Activated CD4-positive, alpha-beta T cell treated with anti-CD3 and anti-CD28 coated beads, Interleukin-2, Interleukin-4, amounts not matched to agents 100 ng/mL and 50 ng/mL, durations not matched to agents 16 hours and 8 hours (primary cell): ENCODE measurements at regions not wholly inside any gene's neighbourhood (a gene's known extent, or its start where the extent isn't known, plus 50 kb on each side); places are given as distances from the start of the nearest gene placed in this dataset.
A peak's percentile ranks its signal among the peaks of the same experiment; 100 is the strongest.
"Not testable (repeated sequence)": the region's sequence is repeated elsewhere in the genome, so short reads cannot be mapped to it uniquely, and the experiment has no call there.

ENCODE experiments used
- DNase-seq: peaks from one replicate; pipeline ENCODE4 v3.0.0-alpha.2; 2020; ENCODE audit warnings: low spot score

GRCh38 chr9:761793-762560, 79.5 kb upstream of the DMRT1 start:
- no peak for DNase-seq

- no peak for DNase-seq
Observed at GRCh38 chr9:763692-764091, 77.8 kb upstream of the DMRT1 start.

DNA sequence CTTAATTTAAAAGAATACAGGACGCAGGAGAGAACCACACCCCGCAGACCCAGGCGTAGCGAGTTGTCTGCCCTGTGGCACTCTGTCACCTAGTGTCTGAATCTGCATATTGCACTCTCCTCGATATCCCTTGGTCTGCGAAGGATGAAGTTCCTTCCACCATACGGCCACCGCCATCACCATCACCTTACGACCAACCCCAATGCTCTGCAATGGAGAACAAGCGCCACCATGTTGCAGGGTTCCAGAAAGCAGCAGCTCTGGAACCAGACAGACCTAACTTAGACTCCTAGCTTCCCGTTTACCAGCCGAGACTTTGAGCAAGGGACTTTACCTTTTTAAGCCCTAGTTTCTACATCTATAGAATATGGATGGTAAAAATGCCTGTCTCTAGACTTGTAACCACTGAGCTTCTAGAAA, 77.4 kb upstream of the DMRT1 start:
- DNase-seq, result peak; percentile 80

GRCh38 chr9:764986-765385, 76.5 kb upstream of the DMRT1 start:
- DNase-seq, result no peak

DNA sequence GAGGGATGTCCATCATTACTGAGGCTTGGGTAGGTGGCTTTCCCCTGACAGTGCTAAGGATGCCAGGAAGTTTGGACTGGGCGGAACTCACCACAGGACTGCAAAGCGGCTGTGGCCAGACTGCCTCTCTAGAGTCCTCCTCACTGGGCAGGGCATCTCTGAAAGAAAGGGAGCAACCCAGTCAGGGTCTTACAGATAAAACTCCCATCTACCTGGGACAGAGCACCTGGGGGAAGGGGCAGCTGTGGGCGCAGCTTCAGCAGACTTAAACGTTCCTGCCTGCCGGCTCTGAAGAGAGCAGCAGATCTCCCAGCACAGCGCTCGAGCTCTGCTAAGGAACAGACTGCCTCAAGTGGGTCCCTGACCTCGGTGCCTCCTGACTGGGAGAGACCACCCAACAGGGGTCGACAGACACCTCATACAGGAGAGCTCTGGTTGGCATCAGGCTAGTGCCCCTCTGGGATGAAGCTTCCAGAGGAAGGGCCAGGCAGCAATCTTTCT, 74.4 kb upstream of the DMRT1 start:
- DNase-seq, result not testable (repeated sequence)

- DNase-seq, result no peak
Observed at GRCh38 chr9:776086-776485, 65.4 kb upstream of the DMRT1 start.

- no peak for DNase-seq
Observed at GRCh38 chr9:777978-778377, 63.5 kb upstream of the DMRT1 start.

GRCh38 chr9:784202-784601, 57.3 kb upstream of the DMRT1 start:
- DNase-seq, result no peak

DNA sequence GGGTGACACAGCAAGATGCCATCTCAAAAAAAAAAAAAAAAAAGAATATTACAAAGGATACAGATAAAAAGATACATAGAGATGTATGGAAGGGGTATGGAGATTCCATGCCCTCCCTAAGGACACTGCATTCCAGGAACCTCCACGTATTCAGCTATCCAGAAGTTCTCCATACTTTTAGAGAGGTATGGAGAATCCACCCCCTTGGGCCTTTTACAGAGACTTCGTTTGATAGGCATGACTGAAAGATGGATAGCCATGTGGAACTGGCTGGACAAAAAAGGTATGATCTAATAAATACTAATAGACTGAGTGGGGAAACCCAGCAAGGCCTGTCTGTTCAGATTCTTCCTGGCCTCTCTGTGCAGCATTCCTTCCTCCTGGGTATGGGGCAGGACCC, 56.6 kb upstream of the DMRT1 start:
- DNase-seq, result no peak

DNA sequence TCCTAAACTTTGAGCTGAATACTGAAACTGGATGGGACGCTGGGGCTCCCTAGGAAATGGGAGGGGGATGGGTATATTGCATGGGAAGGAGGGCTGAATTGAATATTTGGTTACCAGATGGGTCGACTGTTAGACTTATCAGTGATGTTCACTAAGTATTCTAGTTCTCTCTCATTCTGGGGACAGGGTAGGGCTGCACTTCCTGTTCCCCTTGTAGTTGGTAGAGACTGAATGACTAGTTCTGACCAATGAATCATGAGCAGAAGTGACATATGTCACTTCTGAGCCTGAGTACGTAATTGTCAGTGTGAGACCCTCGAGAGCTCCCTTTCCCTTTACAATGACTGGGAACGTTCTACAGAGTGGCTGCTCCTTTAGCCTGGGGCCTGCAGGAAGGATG, 55.5 kb upstream of the DMRT1 start:
- peak; percentile 17 for DNase-seq

DNA sequence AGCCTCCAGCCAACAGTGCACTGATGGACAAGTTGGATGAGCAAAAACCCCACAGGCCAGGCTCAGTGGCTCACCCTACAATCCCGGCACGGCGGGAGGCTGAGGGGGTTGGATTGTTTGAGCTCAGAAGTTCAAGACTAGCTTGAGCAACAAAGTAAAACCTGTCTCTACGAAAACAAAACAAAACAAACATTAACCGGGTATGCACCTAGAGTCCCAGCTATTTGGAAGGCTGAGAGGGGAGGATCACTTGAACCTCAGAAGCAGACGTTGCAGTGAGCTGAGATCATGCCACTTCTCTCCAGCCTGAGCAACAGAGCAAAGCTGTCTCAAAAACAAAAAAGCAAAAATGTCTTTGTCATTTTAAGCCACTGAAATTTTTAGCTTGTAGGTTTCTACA, 55.1 kb upstream of the DMRT1 start:
- no peak for DNase-seq

DNA sequence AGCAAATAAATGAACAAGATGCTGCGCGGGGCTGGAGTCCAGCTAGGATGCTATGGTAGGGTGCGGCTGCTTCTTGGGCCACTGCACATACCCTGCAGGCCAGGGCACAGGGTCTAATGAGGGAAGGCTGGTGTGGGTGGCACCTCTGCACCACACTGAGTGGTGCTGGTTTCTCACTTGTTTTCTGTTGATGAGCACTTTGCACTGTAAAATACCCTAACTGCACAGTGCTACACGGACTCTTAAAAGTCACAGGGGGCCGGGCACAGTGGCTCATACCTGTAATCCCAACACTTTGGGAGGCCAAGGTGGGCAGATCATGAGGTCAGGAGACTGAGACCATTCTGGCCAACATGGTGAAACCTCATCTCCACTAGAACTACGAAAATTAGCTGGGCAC, 52.7 kb upstream of the DMRT1 start:
- DNase-seq, result no peak
